ENCODE measurements at regions not wholly inside any gene's neighbourhood (a gene's known extent, or its start where the extent isn't known, plus 50 kb on each side); places are given as distances from the start of the nearest gene placed in this dataset.

GRCh38 chr6:87806635-87807034 is 104.6 kb upstream of the AKIRIN2 start:
- DNase-seq (ENCODE audit: low read depth in 2 of 2): no peak

GRCh38 chr6:87806099-87806498 is 104.1 kb upstream of the AKIRIN2 start:
- no peak for DNase-seq (ENCODE audit: low read depth in 2 of 2)

GRCh38 chr6:87803791-87804190 is 101.8 kb upstream of the AKIRIN2 start:
- DNase-seq (ENCODE audit: low read depth in 2 of 2): no peak

GRCh38 chr6:87799651-87800050 is 97.6 kb upstream of the AKIRIN2 start:
- DNase-seq (ENCODE audit: low read depth in 2 of 2): no peak

GRCh38 chr6:87798393-87799278 is 96.6 kb upstream of the AKIRIN2 start:
- no peak for DNase-seq (ENCODE audit: low read depth in 2 of 2)

GRCh38 chr6:87794922-87795885 is 93.2 kb upstream of the AKIRIN2 start:
- DNase-seq (ENCODE audit: low read depth in 2 of 2): no peak

- DNase-seq (ENCODE audit: low read depth in 2 of 2): no peak
Observed at GRCh38 chr6:87793315-87793714, 91.3 kb upstream of the AKIRIN2 start.

GRCh38 chr6:87791982-87792381 is 89.9 kb upstream of the AKIRIN2 start:
- no peak for DNase-seq (ENCODE audit: low read depth in 2 of 2)

GRCh38 chr6:87791485-87791884 is 89.5 kb upstream of the AKIRIN2 start:
- no peak for DNase-seq (ENCODE audit: low read depth in 2 of 2)

- no peak for DNase-seq (ENCODE audit: low read depth in 2 of 2)
Observed at GRCh38 chr6:87791029-87791428, 89.0 kb upstream of the AKIRIN2 start.

GRCh38 chr6:87789900-87790290 is 87.9 kb upstream of the AKIRIN2 start:
- no peak for DNase-seq (ENCODE audit: low read depth in 2 of 2)

- DNase-seq (ENCODE audit: low read depth in 2 of 2): no peak
Observed at GRCh38 chr6:87789198-87789899, 87.3 kb upstream of the AKIRIN2 start.

GRCh38 chr6:87788141-87788540 is 86.1 kb upstream of the AKIRIN2 start:
- DNase-seq (ENCODE audit: low read depth in 2 of 2): no peak

GRCh38 chr6:87785229-87785862 is 83.3 kb upstream of the AKIRIN2 start:
- DNase-seq (ENCODE audit: low read depth in 2 of 2): no peak

- DNase-seq (ENCODE audit: low read depth in 2 of 2): no peak
Observed at GRCh38 chr6:87784690-87785089, 82.7 kb upstream of the AKIRIN2 start.

GRCh38 chr6:87784051-87784450 is 82.0 kb upstream of the AKIRIN2 start:
- no peak for DNase-seq (ENCODE audit: low read depth in 2 of 2)

GRCh38 chr6:87779542-87779941 is 77.5 kb upstream of the AKIRIN2 start:
- DNase-seq (ENCODE audit: low read depth in 2 of 2): no peak

GRCh38 chr6:87772597-87773530 is 70.8 kb upstream of the AKIRIN2 start:
- DNase-seq (ENCODE audit: low read depth in 2 of 2): no peak

- DNase-seq (ENCODE audit: low read depth in 2 of 2): no peak
Observed at GRCh38 chr6:87767478-87767877, 65.4 kb upstream of the AKIRIN2 start.

- no peak for DNase-seq (ENCODE audit: low read depth in 2 of 2)
Observed at GRCh38 chr6:87766211-87766610, 64.2 kb upstream of the AKIRIN2 start.
